ENCODE measurements at regions not wholly inside any gene's neighbourhood (a gene's known extent, or its start where the extent isn't known, plus 50 kb on each side); places are given as distances from the start of the nearest gene placed in this dataset.

DNA sequence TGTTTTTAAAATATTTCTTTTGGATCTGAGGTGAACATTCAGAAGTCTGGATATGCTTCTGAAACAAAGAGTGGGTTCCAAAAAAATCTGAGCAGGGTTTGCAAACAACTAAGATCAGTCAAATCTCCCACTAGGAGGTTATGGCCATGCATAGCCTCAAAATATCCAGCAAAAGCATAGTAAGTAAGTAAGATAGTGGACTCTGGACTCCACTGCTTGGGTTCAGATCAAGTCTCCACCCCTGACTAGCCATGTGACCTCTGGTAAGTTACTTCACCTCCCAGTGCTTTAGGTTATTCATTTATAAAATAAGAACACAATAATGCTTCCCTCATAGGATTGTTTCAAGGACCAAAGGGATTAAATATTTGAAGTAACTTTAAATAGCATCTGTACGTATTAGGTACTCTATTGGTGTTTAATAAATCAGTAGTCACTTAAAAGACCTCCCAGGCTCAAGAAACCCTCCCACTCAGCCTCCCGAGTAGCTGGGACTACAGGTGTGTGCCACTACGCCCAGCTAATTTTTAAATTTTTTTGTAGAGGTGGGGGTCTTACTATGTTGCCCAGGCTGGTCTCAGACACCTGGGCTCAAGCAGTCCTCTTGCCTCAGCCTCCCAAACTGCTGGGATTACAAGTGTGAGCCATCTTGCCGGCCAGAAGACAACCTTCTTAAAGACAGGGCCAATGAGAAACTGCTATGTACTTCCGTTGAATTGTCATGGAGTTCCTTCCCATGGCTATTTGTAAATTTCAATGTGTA is 95.7 kb upstream of the SOX5 start:
- no peak for DNase-seq (ENCODE audit: low spot score)

- DNase-seq (ENCODE audit: low spot score) = no peak
Observed at GRCh38 chr12:24042651-24043050, 93.2 kb upstream of the SOX5 start.

GRCh38 chr12:24039113-24039525 is 89.6 kb upstream of the SOX5 start:
- DNase-seq (ENCODE audit: low spot score) = no peak

DNA sequence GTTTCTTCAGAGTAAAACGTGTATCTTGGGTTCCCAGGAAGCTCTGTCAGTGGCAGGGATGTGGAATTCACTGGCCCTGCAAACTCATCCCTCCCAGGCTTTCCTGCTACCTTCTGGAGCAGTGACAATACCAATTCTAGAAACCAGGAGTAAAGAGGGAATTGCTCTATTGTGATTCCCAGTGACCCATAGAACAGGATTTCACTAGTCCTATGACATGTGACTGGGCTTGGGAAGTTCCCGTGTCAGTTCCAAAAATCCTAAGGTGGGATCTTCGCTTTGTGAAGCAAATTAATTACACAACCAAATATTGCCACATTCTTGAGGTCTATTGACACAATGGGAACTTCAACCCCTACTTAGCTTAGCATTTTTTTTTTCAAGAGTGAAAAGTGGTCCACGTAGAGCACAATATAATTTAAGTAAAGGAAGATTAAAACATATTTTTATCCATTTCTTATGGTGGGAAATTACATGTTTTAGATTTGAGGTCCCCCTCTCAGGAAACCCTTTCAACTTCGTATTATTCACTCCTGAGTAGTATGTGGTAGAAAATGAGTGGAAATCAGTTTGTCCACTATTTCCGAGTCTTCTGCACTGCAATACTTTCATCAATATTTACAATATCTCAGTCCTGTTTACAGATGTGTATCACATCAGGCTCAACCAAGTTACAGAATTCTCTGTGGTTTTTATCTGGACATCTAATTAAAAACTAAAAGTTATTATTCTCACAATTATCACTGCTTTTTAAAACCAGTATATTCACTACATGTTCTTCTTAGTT is 88.9 kb upstream of the SOX5 start:
- no peak for DNase-seq (ENCODE audit: low spot score)

DNA sequence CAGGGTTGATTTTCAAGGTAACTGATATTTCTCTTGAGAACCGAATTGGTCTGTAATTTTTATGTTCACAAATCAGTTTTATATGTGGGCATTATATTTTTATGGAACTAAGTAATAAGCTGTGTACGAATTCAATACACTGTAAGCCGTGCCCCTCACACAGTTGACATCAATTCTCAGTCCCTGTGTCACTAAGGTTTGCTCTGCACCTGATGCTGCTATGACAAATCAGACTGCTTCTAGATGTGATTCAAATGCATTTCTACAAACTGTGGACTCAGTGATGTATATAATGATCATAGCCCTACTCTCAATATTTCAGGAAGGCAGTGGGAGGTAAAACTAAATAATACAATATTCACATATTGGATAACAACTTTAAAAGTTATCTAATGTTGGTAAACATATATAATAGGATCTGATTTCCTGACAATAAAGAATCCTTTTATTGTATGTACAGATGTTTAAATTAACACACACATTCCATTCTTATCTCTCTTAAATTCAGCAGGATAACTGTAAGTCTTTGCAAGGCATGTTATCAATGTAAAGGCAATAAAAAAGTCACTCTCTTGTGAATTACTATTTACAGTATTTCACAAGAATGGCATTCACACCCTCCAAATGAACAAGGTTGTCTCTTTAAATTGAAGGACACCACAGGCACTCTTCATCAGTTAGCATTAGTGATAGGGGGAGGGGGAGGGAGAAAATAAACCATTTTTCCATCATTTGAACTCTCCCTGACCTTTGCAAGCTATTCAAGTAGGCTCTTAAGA is 87.2 kb upstream of the SOX5 start:
- DNase-seq (ENCODE audit: low spot score) = no peak

DNA sequence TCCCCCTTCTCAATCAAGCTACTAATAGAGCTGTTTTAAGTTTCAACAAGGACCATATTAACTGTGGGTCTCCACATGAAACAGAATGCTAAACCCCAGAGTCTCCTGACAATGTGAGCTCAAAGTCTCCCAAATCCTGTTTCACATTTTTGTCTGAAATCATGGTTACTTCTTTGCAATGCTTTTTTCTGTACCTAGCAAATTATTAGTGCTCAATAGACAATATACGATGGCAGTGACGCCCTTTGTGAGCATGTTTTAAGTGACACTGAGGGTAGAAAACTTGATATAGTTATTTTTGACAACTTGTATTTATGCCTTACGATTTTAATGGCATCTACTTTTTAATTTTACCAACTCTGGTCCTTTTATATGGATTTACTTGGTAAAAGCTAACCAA is 85.4 kb upstream of the SOX5 start:
- DNase-seq (ENCODE audit: low spot score) = no peak

GRCh38 chr12:24034160-24034559 is 84.7 kb upstream of the SOX5 start:
- DNase-seq (ENCODE audit: low spot score) = no peak

DNA sequence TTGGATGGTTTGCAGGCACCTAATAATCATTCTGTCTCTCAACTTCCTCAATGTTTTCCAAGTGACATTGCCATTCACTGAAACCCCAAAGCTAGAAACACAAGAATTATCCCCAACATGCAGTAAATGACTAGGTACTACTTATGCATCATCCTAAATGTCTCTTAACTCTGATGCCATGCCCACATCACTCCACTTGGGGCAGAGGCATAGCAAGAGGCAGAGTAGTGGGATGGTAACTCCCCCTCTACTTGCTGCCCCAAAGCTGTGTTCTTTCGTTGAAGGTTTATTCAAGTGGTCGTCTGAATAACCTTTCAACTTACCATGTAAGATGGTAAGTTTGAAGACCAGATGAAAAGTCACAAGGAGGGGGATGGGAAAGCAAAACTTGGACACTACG is 77.9 kb upstream of the SOX5 start:
- DNase-seq (ENCODE audit: low spot score) = no peak

- no peak for DNase-seq (ENCODE audit: low spot score)
Observed at GRCh38 chr12:24025153-24025798, 75.8 kb upstream of the SOX5 start.

DNA sequence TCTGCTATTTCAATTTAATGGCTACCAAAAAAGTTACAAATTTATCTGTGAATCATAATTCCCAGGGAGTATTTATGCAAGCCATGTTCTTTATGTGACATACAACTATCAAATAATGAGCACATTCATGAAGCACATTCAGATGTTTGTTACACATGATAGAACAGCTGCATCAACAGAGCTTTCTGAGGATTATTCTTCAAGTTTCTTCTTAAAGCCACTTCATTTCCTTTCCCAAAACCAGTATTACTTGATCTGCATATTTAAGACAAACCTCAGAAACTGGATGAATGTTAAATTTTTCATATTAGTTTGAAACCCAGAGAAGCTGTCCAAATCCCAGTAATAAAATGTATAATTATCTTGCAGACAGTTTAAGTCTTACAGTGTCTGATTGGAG is 73.6 kb upstream of the SOX5 start:
- no peak for DNase-seq (ENCODE audit: low spot score)

- DNase-seq (ENCODE audit: low spot score) = no peak
Observed at GRCh38 chr12:24021164-24021502, 71.7 kb upstream of the SOX5 start.

GRCh38 chr12:24020397-24021163 is 71.1 kb upstream of the SOX5 start:
- no peak for DNase-seq (ENCODE audit: low spot score)

DNA sequence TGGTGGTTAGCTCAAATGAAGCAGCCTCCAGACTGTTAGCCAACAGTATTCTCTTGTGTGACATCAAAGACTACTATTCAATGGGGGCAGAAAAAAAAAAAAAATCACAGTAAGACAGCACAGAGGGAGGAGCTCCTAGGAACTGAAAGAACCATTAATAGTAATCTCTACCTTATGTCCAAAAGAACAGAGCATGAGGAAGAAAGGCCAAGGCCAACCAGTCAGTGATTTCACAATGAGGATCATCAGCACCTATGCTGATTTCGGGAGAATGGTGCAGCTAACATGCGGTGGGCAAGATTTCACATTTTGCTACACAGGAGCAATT is 66.3 kb upstream of the SOX5 start:
- DNase-seq (ENCODE audit: low spot score) = no peak

DNA sequence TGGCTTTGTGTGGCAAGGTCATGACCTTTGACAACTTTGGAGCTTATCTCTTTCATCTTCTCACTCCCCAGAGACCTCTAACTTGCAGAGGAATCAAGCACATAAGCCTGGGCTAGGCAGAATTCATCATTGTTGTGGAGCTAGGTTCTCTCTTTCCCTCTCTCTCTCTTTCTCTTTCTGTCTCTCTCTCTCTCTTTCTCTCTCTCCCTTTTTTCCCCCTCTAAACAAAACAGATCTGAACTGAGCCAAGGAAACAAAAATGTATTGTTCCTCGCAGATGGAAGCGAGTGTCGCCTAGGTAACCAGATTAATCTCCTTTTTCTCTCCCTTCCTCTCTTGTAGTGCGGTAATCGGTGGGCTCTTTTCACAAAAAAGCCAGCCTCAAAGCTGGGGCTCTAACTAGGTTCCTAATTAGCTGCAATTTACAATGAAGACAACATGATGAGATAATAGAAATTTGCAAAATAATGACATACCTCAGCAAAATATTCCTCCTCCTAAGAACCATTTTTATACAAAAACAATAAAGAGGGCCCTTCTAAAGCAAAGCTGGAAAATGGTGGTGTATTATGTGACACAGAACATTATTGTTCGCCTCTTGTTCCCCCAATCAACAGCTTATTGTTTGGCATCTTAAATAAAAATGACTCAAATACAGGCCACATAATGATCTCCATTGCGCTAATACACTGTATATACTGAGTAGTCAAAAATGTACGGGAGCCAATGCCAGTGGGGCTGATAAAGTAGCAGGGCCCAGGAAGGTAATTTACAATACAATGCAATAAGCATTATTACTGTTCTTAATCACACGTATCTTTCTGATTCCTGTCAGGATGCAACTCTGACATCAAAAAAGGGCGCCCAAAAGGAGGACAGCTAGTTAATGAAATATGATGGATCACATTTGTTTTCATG is 65.7 kb upstream of the SOX5 start:
- peak; percentile 4 for DNase-seq (ENCODE audit: low spot score)

GRCh38 chr12:24014240-24014639 is 64.8 kb upstream of the SOX5 start:
- no peak for DNase-seq (ENCODE audit: low spot score)

DNA sequence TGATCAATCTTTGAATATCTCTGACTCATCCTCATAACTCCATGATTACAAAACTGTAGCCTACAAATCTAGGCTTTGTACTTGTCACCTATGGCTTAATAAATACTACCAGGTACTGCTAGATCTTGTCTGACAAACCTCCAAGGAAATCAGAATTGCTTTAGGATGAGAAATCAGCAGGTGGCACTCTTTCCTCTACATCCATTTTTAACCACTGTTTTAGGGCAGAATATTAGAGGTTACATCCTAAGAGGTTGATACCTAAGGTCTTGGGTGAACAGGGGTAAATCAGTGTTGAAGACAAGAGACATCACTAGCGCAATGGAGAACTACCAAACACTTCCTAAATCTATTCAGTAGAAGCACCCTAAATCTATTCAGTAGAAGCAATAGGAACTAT is 63.1 kb upstream of the SOX5 start:
- DNase-seq (ENCODE audit: low spot score) = no peak

DNA sequence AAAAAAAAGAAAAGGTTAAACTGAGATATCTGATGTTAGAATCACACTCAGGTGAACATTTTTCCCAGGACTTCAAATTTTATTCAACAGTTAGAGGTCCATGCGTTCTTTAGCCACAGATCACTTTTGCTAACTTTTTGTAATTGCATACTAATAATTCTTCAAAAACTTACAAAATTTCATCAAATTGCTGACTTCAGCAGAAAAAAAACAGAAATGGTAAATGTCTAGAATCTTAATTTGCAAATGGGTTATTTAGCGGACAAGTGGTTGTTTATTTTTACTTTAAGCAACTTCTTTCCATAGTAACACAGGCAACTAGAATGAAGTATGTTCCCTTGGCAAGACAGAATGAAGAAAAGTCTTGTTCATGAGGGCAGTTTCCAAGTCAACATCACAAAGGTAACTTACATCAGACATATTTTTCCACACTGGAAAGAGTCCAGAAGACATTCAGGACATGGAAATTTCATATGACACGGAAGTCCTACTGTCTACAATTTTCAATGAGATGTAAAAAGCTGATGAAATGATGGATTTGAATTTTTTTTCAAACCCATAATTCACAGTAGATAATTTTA is 62.5 kb upstream of the SOX5 start:
- no peak for DNase-seq (ENCODE audit: low spot score)

- DNase-seq (ENCODE audit: low spot score) = no peak
Observed at GRCh38 chr12:24008166-24008565, 58.7 kb upstream of the SOX5 start.

All from putamen (tissue), 1 donor.